Muscle of leg (tissue), 3 donors: ENCODE measurements at regions not wholly inside any gene's neighbourhood (a gene's known extent, or its start where the extent isn't known, plus 50 kb on each side); places are given as distances from the start of the nearest gene placed in this dataset.
"Not testable (repeated sequence)": the region's sequence is repeated elsewhere in the genome, so short reads cannot be mapped to it uniquely, and the experiment has no call there.

Experiments used
- DNase-seq: peaks from one replicate; pipeline ENCODE4 v3.0.0; 2013
- H3K27ac ChIP-seq: one replicate; pipeline ENCODE4 v1.5.1; 2013; ENCODE audit warnings: mild to moderate bottlenecking, low read length, control low read depth
- H3K27me3 ChIP-seq: one replicate; pipeline ENCODE4 v1.6.1; 2013; ENCODE audit warnings: low read length; ENCODE audit not compliant: control insufficient read depth, insufficient read depth
- H3K36me3 ChIP-seq: one replicate; pipeline ENCODE4 v1.6.1; 2013; ENCODE audit warnings: low read length; ENCODE audit not compliant: control insufficient read depth, insufficient read depth
- H3K4me1 ChIP-seq: one replicate; pipeline ENCODE4 v1.6.1; 2013; ENCODE audit warnings: low read length; ENCODE audit not compliant: control insufficient read depth, insufficient read depth
- H3K4me3 ChIP-seq: one replicate; pipeline ENCODE4 v1.5.1; 2013; ENCODE audit warnings: low read length, control low read depth
- H3K9me3 ChIP-seq: replicated peaks from 2 replicates; pipeline ENCODE4 v1.6.1; 2013; ENCODE audit warnings: low read depth, low read length; ENCODE audit not compliant: control insufficient read depth
- WGBS: methylation state at CpG from one replicate; pipeline ENCODE4 v1.1.5; 2013; ENCODE audit warnings: missing lambda C conversion rate; ENCODE audit not compliant: insufficient coverage; 5-methylcytosine and 5-hydroxymethylcytosine counted together

DNA sequence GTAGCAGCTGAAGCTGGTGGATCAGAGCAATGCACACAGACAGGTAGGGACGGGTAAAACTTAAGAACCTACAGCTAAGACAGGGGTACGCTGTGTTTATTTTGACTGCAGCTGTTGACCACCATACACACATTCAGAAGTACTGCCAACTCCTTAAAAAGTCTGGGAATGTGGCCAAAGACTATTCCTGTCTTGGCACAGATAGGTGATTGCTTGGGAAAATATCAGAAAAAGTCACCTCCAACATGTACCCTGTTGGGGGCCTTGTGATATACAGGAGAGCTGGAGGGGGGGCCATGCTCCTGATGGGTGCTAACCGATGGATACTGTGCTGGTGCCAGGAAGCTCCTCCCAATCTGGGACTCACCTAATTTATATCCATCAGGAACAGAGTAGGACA lies 121.2 kb downstream of the VCX2 start:
- Histone ChIP-seq H3K27ac (no peak overlapping the region), H3K36me3 (no peaks in the 10 kb centered on the region), H3K9me3 (no peaks in the 10 kb centered on the region), H3K4me3 (no peak overlapping the region), H3K4me1 (no peaks in the 10 kb centered on the region), H3K27me3 (peaks cover 16% of the 10 kb centered on the region)
- no CpG with 5 or more reads among the region's 3 CpGs for WGBS
- no peak for DNase-seq

DNA sequence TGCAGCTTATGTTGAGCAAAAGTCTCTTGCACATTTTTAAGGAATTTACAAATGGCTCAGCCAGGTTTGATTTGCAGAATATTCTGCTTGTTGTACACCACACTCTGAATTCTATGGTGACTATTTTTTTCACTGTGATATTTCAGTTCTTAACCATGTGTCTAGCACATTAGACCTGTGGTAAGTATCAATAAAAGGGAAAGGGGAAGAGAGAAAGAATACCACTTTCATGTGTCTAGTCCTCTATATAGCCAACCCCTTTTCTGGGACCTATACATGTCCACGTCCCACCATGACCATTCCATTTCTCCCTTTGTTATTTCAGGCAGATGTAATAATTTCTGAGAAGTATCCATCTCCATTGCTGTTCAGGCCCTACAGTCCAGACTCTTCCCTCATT lies 121.3 kb upstream of the PNPLA4 start:
- no peaks in the 10 kb centered on the region for H3K36me3 ChIP-seq
- H3K9me3 ChIP-seq, result no peaks in the 10 kb centered on the region
- no peak overlapping the region for H3K27ac ChIP-seq
- WGBS, result no CpG with 5 or more reads among the region's 1 CpG
- no peaks in the 10 kb centered on the region for H3K4me1 ChIP-seq
- peaks cover 15% of the 10 kb centered on the region for H3K27me3 ChIP-seq
- no peak for DNase-seq
- no peak overlapping the region for H3K4me3 ChIP-seq

DNA sequence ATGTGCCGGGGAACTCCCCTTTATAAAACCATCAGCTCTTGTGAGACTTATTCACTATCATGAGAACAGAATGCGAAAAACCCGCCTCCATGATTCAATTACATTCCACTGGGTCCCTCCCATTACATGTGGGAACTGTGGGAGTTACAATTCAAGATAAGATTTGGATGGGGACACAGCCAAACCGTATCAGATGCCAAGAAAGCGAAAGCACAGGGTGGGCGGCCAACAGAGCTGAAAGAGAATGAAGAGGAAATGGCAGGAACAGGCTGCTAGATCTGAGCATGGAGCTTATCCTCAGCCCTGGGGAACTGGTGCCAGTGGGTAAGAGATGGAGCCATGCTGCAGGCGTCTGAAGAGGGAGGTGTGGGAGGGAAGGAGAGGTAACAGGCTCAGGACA lies 117.7 kb upstream of the PNPLA4 start:
- Histone ChIP-seq H3K27me3 (peaks cover 23% of the 10 kb centered on the region), H3K36me3 (no peaks in the 10 kb centered on the region), H3K4me3 (no peak overlapping the region), H3K27ac (no peak overlapping the region), H3K4me1 (no peaks in the 10 kb centered on the region), H3K9me3 (no peaks in the 10 kb centered on the region)
- DNase-seq, result no peak
- WGBS, result 48% methylated on average over 3 of the region's 7 CpGs

DNA sequence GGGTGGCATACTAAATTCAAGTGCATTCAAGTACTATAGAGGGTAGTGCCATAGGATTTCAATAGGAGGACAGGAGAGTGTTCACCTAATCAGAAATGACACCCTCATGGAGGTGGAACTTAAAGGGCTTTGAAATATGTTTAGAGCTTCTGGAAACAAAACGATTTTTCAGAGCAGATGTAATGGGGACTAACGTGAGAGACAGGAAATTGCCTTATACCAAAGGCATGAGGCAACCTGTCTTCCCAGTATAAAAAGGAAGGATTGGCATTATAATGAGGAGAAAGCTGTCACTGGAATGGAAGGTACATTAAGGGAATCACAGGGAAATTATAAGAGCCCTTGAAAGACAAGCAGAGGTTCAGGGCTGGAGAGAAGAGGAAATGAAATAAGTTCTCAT lies 116.3 kb upstream of the PNPLA4 start:
- DNase-seq, result no peak
- Histone ChIP-seq H3K4me1 (no peaks in the 10 kb centered on the region), H3K4me3 (no peak overlapping the region), H3K36me3 (no peaks in the 10 kb centered on the region), H3K9me3 (no peaks in the 10 kb centered on the region), H3K27me3 (peaks cover 26% of the 10 kb centered on the region), H3K27ac (no peak overlapping the region)
- WGBS, result 17% methylated on average over 2 of the region's 2 CpGs

DNA sequence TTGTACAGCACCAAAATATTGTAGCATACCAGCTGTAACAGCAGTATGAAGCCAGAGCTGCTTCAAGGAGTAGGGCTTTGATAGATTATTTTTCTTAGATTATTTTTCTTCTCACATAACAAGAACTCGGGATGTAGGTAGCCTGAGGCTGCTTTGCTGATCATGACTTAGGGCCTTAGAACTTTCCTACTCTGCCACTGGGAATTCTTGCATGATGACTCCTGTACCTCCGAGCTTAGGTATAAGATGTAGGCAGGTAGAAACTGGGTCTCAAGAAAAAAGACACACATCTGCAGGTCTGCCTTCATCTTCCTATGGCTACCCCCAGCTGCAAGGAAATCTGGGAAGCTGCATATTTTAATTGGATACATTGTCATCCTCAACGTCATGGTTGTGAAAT lies 115.9 kb upstream of the PNPLA4 start:
- DNase-seq, result no peak
- no peak overlapping the region for H3K4me3 ChIP-seq
- no peaks in the 10 kb centered on the region for H3K36me3 ChIP-seq
- H3K9me3 ChIP-seq, result no peaks in the 10 kb centered on the region
- no peak overlapping the region for H3K27ac ChIP-seq
- no peaks in the 10 kb centered on the region for H3K4me1 ChIP-seq
- H3K27me3 ChIP-seq, result peaks cover 25% of the 10 kb centered on the region
- WGBS, result 50% methylated on average over 1 of the region's 3 CpGs

DNA sequence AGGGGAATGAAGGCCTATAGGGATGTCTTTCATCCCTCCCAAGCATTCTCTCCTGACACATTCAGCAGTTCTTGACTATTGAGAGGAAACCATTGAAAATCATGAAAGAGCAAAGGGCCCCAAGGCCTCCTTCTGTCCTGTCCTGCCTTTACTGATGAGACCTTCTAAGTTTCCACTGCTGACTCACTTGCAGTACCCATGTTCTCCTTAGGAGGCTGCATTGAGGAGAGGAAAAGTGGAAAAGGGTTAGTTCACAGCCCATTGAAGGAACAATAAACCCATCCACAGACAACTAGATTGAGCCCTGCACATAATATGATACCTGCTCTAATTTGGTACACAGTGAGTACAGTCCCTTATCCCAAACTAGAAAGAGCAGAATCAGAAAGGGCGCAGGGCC lies 115.1 kb upstream of the PNPLA4 start:
- no peak for DNase-seq
- Histone ChIP-seq H3K4me3 (no peak overlapping the region), H3K4me1 (peaks cover 2% of the 10 kb centered on the region), H3K27ac (no peak overlapping the region), H3K9me3 (no peaks in the 10 kb centered on the region), H3K27me3 (peaks cover 27% of the 10 kb centered on the region), H3K36me3 (no peaks in the 10 kb centered on the region)
- no CpG with 5 or more reads among the region's 1 CpG for WGBS

DNA sequence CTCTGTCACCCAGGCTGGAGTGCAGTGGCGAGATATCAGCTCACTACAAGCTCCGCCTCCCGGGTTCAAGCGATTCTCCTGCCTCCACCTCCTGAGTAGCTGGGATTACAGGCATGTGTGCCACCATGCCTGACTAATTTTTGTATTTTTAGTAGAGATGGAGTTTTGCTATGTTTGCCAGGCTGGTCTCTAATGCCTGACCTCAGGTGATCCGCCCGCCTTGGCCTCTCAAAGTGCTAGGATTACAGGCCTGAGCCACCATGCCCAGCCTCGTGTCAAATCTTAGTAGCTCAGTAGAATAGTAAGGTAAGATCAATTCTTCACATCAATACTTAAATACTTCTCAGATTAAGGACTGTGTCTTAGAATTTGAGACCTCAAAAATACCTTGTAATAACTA lies 112.5 kb upstream of the PNPLA4 start:
- not testable (repeated sequence) for DNase-seq, H3K36me3 ChIP-seq, H3K4me1 ChIP-seq, H3K9me3 ChIP-seq, H3K4me3 ChIP-seq, H3K27ac ChIP-seq
- WGBS, result 90% methylated on average over 4 of the region's 7 CpGs
- H3K27me3 ChIP-seq, result peaks cover 18% of the 10 kb centered on the region

DNA sequence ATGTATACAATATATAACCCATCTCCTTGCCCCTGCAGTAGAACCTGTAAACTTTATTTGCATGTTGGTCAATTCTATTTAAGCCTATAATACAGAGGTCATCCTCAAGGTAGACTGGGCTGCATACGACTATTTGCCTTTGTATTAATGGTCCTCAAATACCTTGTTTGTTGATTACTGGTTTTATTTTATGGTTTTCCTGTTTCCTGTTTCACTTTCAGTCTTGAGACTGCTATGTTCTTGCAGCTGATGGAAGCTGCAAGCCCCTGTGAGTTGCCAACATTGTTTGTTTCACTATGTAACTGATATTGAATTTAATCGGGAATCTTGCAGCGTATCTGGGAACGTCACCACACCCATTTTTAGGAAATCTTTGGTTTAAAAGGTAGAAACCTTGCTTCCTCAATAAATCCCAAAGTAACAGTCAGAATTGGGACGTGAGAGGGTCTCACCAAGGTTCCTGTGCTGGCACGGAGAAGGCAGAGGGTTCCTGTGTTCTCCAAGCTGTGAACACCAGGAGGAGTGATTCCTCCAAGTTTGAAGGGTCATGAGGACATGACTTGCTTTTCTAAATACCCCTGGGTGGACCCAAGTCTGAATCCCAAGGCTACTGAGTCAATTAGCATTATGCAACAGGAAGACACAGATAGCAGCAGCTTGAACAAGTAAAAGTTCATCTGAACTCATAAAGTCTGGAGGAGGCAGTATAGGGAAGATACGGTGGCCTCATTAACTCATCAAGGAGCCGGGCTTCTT lies 110.6 kb upstream of the PNPLA4 start:
- WGBS, result 56% methylated on average over 2 of the region's 8 CpGs
- Histone ChIP-seq H3K36me3 (no peaks in the 10 kb centered on the region), H3K27ac (no peak overlapping the region), H3K9me3 (no peaks in the 10 kb centered on the region), H3K4me3 (no peak overlapping the region), H3K4me1 (peaks cover 2% of the 10 kb centered on the region), H3K27me3 (peaks cover 21% of the 10 kb centered on the region)
- no peak for DNase-seq

DNA sequence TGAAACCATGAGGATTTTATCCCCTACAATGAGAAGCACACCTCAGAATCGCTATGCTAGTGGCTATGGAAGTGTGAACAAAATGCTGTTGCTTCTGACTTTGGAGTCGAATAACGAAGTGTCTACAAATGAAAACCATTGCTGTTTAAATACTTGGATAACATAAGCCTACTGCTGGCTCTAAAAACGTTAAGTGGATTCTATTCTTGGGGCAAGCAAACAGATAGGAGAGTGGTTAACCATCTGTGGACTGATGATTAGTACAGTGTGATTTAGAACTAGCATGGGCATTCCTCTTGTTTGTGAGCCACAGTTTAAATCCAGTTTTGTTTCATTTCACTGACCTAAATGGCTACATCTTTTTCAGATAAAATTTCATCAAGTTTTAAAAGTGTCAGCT lies 109.7 kb upstream of the PNPLA4 start:
- WGBS, result no CpG with 5 or more reads among the region's 4 CpGs
- Histone ChIP-seq H3K27ac (no peak overlapping the region), H3K4me1 (peaks cover 2% of the 10 kb centered on the region), H3K27me3 (peaks cover 19% of the 10 kb centered on the region), H3K36me3 (no peaks in the 10 kb centered on the region), H3K9me3 (no peaks in the 10 kb centered on the region), H3K4me3 (no peak overlapping the region)
- DNase-seq, result no peak

DNA sequence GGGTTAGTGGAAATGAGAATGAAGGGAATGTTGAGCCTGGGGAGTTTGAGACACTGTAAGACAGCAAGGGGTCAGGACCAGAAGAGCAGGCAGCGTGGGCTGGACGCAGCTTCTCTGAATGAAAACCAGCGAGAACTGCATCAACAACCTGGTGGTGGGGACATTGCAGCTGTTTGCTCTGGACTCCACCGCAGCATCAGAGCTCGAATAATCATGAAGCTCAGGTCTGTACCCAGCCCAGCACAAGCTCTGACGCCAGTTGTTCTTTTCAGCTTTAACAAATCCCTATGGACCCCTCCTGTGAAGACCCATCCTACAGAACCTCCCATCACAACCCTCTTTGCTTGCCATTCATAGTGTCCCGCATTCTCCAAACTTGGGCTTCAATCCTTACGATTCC lies 106.8 kb upstream of the PNPLA4 start:
- WGBS, result 67% methylated on average over 6 of the region's 8 CpGs
- DNase-seq, result no peak
- peaks cover 2% of the 10 kb centered on the region for H3K4me1 ChIP-seq
- H3K9me3 ChIP-seq, result no peaks in the 10 kb centered on the region
- peaks cover 15% of the 10 kb centered on the region for H3K27me3 ChIP-seq
- no peaks in the 10 kb centered on the region for H3K36me3 ChIP-seq
- H3K4me3 ChIP-seq, result no peak overlapping the region
- H3K27ac ChIP-seq, result no peak overlapping the region

DNA sequence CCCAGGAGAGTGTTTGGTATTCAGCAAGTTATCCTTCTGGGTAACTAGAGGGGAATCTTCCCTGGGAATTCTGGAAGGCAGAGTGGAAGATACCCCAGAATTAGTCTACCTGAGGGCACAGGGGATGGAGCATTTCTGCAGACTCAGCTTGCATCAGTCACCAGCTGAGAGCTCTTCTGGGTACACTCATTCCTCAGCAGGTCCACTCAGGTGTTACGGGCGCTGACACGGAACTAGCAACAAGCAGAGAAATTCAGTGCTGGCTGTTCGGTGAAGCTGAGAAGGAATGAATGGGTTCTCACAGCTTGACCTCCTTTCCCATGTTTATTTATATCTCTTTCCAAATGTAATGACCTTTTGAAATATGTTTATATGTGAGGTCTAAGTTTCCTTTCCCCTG lies 106.0 kb upstream of the PNPLA4 start:
- no peak for DNase-seq
- WGBS, result no CpG with 5 or more reads among the region's 4 CpGs
- Histone ChIP-seq H3K36me3 (no peaks in the 10 kb centered on the region), H3K4me3 (no peak overlapping the region), H3K27ac (no peak overlapping the region), H3K9me3 (no peaks in the 10 kb centered on the region), H3K27me3 (peaks cover 15% of the 10 kb centered on the region), H3K4me1 (peaks cover 2% of the 10 kb centered on the region)
